ENCODE measurements at regions not wholly inside any gene's neighbourhood (a gene's known extent, or its start where the extent isn't known, plus 50 kb on each side); places are given as distances from the start of the nearest gene placed in this dataset.
"Not testable (repeated sequence)": the region's sequence is repeated elsewhere in the genome, so short reads cannot be mapped to it uniquely, and the experiment has no call there.

GRCh38 chr5:50898966-50899365 is 232.5 kb downstream of the PARP8 start:
- Mint-ChIP-seq H3K36me3 (ENCODE audit: insufficient read depth, unreplicated experiment) (no peaks in the 10 kb centered on the region), H3K9me3 (ENCODE audit: unreplicated experiment) (no peaks in the 10 kb centered on the region), H3K4me3 (ENCODE audit: unreplicated experiment) (no peak overlapping the region), H3K27ac (ENCODE audit: low read depth, unreplicated experiment) (no peak overlapping the region), H3K27me3 (ENCODE audit: insufficient read depth, unreplicated experiment) (no peaks in the 10 kb centered on the region), H3K4me1 (ENCODE audit: insufficient read depth, unreplicated experiment) (no peaks in the 10 kb centered on the region)
- ChIA-PET CTCF (interaction anchor here (1.5 kb wide), 1 partner anchor 23 kb away, joined by 3 read pairs; no protein-coding TSS in a partner anchor), POLR2A (no interaction called here)
- BruUV-seq (replicated peaks) = no TSS peak
- intact Hi-C loops (cut with micrococcal nuclease) = no loop called here
- TF ChIP-seq CTCF (IDR thresholded peaks at IDR 0.05; ENCODE audit: unreplicated experiment) = no peak
- DNase-seq (ENCODE audit: unreplicated experiment) = no peak

GRCh38 chr5:50900952-50901510 is 234.6 kb downstream of the PARP8 start:
- Mint-ChIP-seq H3K27me3 (ENCODE audit: insufficient read depth, unreplicated experiment) (peaks cover 1% of the 10 kb centered on the region), H3K36me3 (ENCODE audit: insufficient read depth, unreplicated experiment) (no peaks in the 10 kb centered on the region), H3K27ac (ENCODE audit: low read depth, unreplicated experiment) (no peak overlapping the region), H3K4me3 (ENCODE audit: unreplicated experiment) (no peak overlapping the region), H3K4me1 (ENCODE audit: insufficient read depth, unreplicated experiment) (no peaks in the 10 kb centered on the region), H3K9me3 (ENCODE audit: unreplicated experiment) (no peaks in the 10 kb centered on the region)
- TF ChIP-seq CTCF (IDR thresholded peaks at IDR 0.05; ENCODE audit: unreplicated experiment) = no peak
- BruUV-seq (replicated peaks) = no TSS peak
- CTCF ChIA-PET = no interaction called here
- no peak for DNase-seq (ENCODE audit: unreplicated experiment)
- POLR2A ChIA-PET = no interaction called here
- intact Hi-C loops (cut with micrococcal nuclease) = no loop called here

- no peak overlapping the region for H3K4me3 Mint-ChIP-seq (ENCODE audit: unreplicated experiment)
- no peak for DNase-seq (ENCODE audit: unreplicated experiment)
- H3K27me3 Mint-ChIP-seq (ENCODE audit: insufficient read depth, unreplicated experiment) = peaks cover 17% of the 10 kb centered on the region
- intact Hi-C loops (cut with micrococcal nuclease) = no loop called here
- H3K36me3 Mint-ChIP-seq (ENCODE audit: insufficient read depth, unreplicated experiment) = no peaks in the 10 kb centered on the region
- CTCF ChIA-PET = interaction anchor here (0.6 to 0.7 kb wide), 2 partner anchors 20 to 459 kb away, joined by 3 to 4 read pairs; no protein-coding TSS in a partner anchor
- H3K27ac Mint-ChIP-seq (ENCODE audit: low read depth, unreplicated experiment) = no peak overlapping the region
- no peaks in the 10 kb centered on the region for H3K9me3 Mint-ChIP-seq (ENCODE audit: unreplicated experiment)
- no peak for TF ChIP-seq CTCF (IDR thresholded peaks at IDR 0.05; ENCODE audit: unreplicated experiment)
- no peaks in the 10 kb centered on the region for H3K4me1 Mint-ChIP-seq (ENCODE audit: insufficient read depth, unreplicated experiment)
- no TSS peak for BruUV-seq (replicated peaks)
- POLR2A ChIA-PET = no interaction called here
These were observed 237.2 kb downstream of the PARP8 start for GRCh38 chr5:50903651-50904050.

- no TSS peak for BruUV-seq (replicated peaks)
- H3K4me1 Mint-ChIP-seq (ENCODE audit: insufficient read depth, unreplicated experiment) = no peaks in the 10 kb centered on the region
- peaks cover 17% of the 10 kb centered on the region for H3K27me3 Mint-ChIP-seq (ENCODE audit: insufficient read depth, unreplicated experiment)
- ChIA-PET POLR2A (interaction anchor here (0.6 kb wide), 1 partner anchor 1203 kb away, joined by 3 read pairs; no protein-coding TSS in a partner anchor), CTCF (interaction anchor here (0.6 kb wide), 1 partner anchor 10 kb away, joined by 3 read pairs; no protein-coding TSS in a partner anchor)
- intact Hi-C loops (cut with micrococcal nuclease) = no loop called here
- H3K27ac Mint-ChIP-seq (ENCODE audit: low read depth, unreplicated experiment) = no peak overlapping the region
- no peak overlapping the region for H3K4me3 Mint-ChIP-seq (ENCODE audit: unreplicated experiment)
- no peak for TF ChIP-seq CTCF (IDR thresholded peaks at IDR 0.05; ENCODE audit: unreplicated experiment)
- H3K36me3 Mint-ChIP-seq (ENCODE audit: insufficient read depth, unreplicated experiment) = no peaks in the 10 kb centered on the region
- H3K9me3 Mint-ChIP-seq (ENCODE audit: unreplicated experiment) = no peaks in the 10 kb centered on the region
- DNase-seq (ENCODE audit: unreplicated experiment) = no peak
These were observed 239.6 kb downstream of the PARP8 start for GRCh38 chr5:50905996-50906570.

- H3K36me3 Mint-ChIP-seq (ENCODE audit: insufficient read depth, unreplicated experiment); H3K27ac Mint-ChIP-seq (ENCODE audit: low read depth, unreplicated experiment); DNase-seq (ENCODE audit: unreplicated experiment); H3K4me3 Mint-ChIP-seq (ENCODE audit: unreplicated experiment); CTCF ChIA-PET; H3K4me1 Mint-ChIP-seq (ENCODE audit: insufficient read depth, unreplicated experiment); intact Hi-C loops (cut with micrococcal nuclease); POLR2A ChIA-PET; H3K9me3 Mint-ChIP-seq (ENCODE audit: unreplicated experiment); BruUV-seq (replicated peaks): not testable (repeated sequence)
- H3K27me3 Mint-ChIP-seq (ENCODE audit: insufficient read depth, unreplicated experiment) = peaks cover 37% of the 10 kb centered on the region
These were observed 253.7 kb downstream of the PARP8 start for GRCh38 chr5:50920160-50920559.

All from MCF 10A (cell line).